GM19467 (cell line): ENCODE measurements at regions not wholly inside any gene's neighbourhood (a gene's known extent, or its start where the extent isn't known, plus 50 kb on each side); places are given as distances from the start of the nearest gene placed in this dataset.
"Not testable (repeated sequence)": the region's sequence is repeated elsewhere in the genome, so short reads cannot be mapped to it uniquely, and the experiment has no call there.

ENCODE experiments used
- ATAC-seq: cut with Tn5 transposase; IDR thresholded peaks from one replicate; pipeline ENCODE4 v1.9.1; 2021; ENCODE audit warnings: mild to moderate bottlenecking, moderate library complexity; ENCODE audit not compliant: unreplicated experiment

- ATAC-seq: no peak
These were observed 1546.3 kb upstream of the TENM4 start for GRCh38 chr11:80987171-80987570.

DNA sequence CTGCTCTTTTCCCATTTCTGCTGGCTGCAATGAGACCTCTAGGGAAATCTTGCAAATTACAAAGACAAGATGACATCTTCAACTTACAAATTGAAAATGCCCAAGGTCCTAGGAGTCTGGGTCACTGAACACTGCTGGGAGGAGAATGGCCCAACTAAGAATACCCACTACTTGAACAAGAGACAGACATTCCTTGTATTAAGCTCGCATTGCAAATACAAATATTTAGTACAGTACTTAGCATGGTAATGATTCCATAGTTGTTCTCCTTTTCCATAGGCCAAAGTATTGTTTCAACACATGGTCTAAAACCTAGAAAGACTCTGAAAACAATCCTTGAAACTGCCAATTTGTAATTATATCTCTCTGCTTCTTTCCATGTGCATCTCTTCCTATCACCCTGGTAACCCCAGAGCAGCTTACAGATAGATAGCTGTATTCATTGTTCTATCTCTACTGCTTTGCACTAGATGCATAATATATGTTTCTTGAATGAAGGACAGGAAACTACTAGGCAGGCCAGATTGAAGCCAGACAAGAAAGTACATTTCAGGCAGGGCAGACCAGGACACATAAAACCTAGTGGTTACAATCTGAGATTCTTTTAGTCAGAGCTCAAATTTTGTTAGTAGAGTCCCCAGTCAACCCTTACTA is 1545.7 kb upstream of the TENM4 start:
- ATAC-seq: no peak

DNA sequence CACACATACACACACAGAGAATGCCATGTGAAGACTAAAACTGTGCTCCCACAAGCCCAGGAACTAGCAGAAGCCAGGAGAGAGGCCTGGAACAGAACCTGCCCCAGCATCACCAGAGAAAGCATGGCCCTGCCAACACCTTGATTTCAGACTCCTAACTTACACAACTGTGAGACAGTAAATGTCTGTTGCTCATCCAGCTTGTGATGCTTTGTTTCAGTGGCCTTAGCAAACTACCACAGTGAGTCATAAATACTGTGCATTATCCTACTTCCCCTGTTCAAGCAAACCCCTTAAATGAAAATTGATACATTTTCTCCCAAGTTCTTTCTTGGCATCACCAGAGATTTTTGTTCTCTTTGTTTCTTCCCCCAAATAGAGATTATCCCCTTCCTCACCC is 1539.4 kb upstream of the TENM4 start:
- ATAC-seq: no peak

- ATAC-seq: no peak
These were observed 1533.0 kb upstream of the TENM4 start for GRCh38 chr11:80973786-80974185.

DNA sequence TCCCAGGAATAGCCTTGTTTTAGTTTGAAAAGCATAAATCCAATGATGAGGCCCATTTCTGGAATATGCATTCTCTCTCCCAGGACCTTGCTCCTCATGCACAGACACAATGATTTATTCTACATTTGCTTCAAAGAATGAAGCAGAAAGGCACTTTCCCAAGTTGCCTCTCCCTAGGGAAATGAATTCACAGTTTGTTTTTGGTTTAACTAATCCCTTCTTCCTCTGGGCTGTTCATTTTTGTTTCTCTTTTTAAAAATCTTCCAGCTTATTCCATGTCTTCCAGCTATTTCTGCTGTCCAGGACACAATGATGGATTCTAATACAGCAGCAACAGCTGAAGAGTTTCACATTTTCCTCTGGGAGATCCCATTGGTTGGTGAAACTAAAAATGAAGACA is 1529.2 kb upstream of the TENM4 start:
- ATAC-seq: no peak

DNA sequence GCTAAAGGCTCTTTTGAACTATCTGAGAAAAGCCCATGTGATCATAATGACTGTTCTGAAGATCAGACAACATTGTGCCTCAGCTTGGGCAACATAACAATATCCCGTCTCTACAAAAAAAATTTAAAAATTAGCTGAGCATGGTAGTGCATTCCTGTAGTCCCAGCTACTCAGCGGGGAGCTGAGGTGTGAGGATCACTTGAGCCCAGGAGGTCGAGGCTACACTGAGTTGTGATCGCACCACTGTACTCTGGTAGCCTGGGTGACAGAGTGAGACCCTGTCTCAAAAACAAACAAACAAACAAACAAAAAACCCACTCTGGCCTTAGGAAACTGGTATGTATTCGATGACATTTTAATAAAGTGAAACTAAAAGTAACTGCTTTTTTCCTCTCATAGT is 1526.8 kb upstream of the TENM4 start:
- ATAC-seq: no peak

DNA sequence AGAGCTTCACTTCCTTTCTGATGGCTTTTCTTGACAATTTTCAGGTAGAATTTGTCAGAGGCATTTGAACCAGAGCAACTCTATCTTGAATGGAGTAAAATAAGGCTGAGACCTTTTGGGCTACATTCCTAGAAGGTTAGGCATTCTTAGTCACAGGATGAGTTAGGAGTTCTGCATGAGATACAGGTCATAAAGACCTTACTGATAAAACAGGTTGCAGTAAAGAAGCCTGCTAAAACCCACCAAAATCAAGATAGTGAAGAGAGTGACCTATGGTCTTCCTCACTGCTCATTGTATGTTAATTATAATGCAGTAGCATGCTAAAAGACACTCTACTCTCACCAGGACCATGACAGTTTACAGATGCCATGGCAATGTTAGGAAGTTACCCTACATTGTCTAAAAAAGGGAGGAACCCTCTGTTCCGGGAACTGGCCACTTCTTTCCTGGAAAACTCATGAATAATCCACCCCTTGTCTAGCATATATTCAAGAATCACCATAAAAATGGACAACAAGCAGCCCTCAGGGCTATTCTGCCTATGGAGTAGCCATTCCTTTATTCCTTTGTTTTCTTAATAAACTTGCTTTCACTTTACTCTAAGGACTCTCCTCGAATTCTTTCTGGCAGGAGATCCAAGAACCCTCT is 1519.7 kb upstream of the TENM4 start:
- no peak for ATAC-seq

- ATAC-seq: no peak
These were observed 1518.9 kb upstream of the TENM4 start for GRCh38 chr11:80959751-80960150.

DNA sequence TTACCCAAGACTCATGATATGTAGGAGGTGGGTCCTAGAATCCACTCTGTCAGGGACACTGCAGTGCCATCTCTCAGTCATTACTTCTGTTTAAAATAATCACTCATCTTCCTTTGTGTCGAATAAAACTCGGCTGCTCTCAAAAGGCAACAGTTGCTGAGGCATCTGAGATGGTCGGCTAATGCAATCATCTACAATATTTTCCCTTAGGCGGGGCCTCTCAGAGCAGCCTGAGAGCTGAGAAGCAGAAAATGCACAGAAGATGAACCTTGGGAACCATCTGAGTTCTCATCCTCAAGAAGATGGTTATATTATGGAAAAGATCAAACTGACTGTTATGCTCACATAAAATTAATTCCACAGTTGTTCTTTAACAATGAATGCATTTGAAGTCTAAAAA is 1518.2 kb upstream of the TENM4 start:
- no peak for ATAC-seq

GRCh38 chr11:80958361-80958760 is 1517.5 kb upstream of the TENM4 start:
- no peak for ATAC-seq

- ATAC-seq: no peak
These were observed 1514.8 kb upstream of the TENM4 start for GRCh38 chr11:80955588-80955987.

GRCh38 chr11:80948781-80949180 is 1508.0 kb upstream of the TENM4 start:
- ATAC-seq: no peak

- no peak for ATAC-seq
These were observed 1503.9 kb upstream of the TENM4 start for GRCh38 chr11:80944758-80945157.

GRCh38 chr11:80943226-80943625 is 1502.4 kb upstream of the TENM4 start:
- no peak for ATAC-seq

GRCh38 chr11:80937842-80938241 is 1497.0 kb upstream of the TENM4 start:
- ATAC-seq: no peak

GRCh38 chr11:80930038-80930437 is 1489.2 kb upstream of the TENM4 start:
- no peak for ATAC-seq

GRCh38 chr11:80929031-80929805 is 1488.4 kb upstream of the TENM4 start:
- no peak for ATAC-seq

DNA sequence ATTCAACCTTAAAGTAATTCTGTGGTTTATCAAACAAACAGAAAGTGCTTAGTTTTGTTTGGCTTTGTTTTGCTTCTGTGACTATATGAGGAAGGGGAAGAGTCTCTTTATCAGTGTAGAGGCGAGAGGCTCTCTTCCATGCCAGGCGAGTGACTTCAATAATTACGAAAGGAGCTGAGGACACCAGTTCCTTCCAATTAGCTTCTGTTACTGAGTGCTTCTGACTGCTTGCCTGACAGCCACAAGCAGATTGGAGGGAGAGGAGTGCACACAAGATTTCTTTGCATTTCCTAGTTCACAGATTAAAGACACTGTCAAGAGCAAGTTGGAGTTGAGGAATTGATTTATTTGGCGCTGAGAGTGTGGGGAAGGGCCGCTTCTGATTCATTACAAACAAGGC is 1484.5 kb upstream of the TENM4 start:
- no peak for ATAC-seq

- ATAC-seq: not testable (repeated sequence)
These were observed 1480.5 kb upstream of the TENM4 start for GRCh38 chr11:80921310-80921709.

DNA sequence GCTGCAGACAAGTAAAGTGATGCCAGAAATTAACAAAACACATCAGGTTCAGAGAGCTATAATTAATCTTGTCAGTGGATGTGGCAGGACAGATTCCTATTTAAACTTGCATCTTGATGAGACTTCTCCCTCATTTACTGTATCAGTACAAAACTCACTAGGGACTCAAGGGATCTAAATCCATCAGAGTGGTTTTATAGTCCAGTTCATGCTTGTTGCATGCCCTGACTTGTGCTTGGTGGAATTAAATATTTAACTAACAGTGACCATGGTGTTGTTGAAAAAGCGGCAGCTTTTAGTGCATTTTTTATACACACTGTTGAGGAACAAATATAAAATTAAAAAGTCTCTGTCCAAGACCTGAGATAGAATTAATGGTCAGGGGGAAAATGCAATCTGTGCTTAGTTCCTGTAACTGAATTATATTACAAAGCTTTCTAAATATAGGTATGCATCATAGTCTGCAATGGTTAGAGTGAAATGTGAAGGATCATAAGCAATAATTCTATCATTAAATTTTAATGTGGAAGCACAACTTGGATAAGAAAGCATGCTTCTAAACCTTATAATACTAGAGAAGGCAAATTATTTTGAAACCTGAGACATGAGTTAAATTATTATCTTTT is 1475.5 kb upstream of the TENM4 start:
- no peak for ATAC-seq

DNA sequence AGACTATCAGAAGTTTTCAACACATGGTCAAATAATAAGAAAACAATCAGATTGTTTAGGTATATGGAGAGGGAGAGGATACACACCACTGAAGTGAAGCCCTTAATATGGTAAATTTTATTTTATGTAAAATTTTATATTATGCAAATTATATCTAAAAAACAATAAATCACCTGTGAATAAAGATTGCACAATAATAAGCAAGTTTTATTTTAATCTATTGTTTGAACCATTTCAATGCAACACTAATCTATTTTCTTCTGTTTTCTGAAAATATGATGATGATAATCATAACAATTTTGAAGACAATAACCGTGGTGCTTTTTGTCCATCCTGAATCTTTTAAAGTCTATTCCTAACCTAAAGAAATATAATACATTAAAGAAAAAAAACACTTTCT is 1473.5 kb upstream of the TENM4 start:
- no peak for ATAC-seq

- ATAC-seq: no peak
These were observed 1470.8 kb upstream of the TENM4 start for GRCh38 chr11:80911666-80912065.
